GM08714 (cell line): ENCODE measurements at regions not wholly inside any gene's neighbourhood (a gene's known extent, or its start where the extent isn't known, plus 50 kb on each side); places are given as distances from the start of the nearest gene placed in this dataset.

ENCODE experiments used
- H3K4me3 ChIP-seq: fragments of 200-500 bp; sonication (Bioruptor generic); 2 replicates; pipeline ENCODE4 v1.5.1; 2014; ENCODE audit warnings: mild to moderate bottlenecking, low read length, inconsistent platforms
- ZNF274 ChIP-seq: IDR thresholded peaks from 2 replicates; pipeline ENCODE4 v1.6.1; 2012; ENCODE audit warnings: mild to moderate bottlenecking, low read depth, low read length

DNA sequence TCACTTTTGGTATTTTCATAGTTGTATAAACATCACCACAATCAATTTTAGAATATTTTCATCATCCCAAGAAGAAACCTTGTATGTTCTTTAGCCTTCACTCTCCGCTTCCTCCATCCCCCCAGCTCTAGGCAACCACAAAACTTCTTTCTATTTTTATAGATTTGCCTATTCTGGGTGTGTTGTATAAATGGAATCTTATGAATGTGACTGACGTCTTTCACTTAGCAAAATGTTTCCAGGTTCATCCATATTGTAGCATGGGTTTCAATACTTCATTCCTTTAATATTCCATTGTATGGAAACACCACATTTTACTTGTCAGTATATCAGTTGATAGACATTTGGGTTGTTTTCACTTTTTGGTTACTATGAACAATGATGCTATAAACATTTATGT lies 335.8 kb upstream of the GOLIM4 start:
- no peak overlapping the region for H3K4me3 ChIP-seq
- no peak for TF ChIP-seq ZNF274

DNA sequence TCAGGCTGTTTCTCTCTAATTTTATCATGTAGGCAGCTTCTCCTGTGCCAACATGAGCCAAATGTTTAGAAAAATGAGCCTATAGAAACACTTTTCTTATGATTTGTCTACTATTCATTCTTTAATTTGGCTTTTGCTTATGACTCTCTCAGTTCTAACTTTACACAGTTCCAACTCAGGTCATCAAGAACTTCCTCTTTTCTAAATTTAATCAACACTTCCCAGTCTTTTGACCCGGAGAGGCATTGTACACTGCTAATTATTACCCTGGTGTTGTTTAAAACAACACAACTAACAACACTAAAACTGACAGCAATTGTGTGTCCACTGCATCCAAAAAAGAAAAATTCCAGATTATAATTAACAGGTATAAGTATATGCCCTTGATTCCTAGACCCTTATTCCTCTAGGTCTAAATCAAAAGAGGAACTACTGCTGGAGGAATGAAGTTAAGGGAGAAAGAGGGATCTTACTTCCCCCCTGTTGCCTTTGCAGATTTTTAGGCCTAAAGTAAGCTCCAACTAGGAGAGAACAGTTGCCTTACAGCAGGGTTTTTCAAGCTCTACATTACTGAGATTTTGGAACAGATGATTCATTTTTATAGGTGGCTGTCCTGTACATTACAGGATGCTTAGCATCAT lies 332.2 kb upstream of the GOLIM4 start:
- TF ChIP-seq ZNF274: no peak
- no peak overlapping the region for H3K4me3 ChIP-seq

DNA sequence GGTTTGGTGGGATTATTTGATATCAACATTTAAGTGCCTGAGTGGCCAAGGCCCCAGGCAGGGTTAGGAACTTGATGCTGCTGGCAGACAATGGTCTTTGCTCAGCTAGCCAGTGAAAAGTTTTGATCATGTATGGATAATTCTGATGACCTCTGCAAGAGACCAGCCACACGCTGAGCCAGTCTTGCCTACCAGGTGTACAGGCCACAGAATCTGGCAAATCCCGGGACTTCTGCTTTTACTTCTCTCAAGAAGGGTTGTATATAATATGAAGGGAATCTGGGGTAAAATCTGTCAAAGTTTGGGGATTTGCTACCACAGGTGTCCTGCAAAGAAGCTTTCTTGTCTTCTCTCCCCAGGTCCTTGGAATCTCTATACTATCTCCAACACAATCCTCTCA lies 331.4 kb upstream of the GOLIM4 start:
- TF ChIP-seq ZNF274: no peak
- no peak overlapping the region for H3K4me3 ChIP-seq

DNA sequence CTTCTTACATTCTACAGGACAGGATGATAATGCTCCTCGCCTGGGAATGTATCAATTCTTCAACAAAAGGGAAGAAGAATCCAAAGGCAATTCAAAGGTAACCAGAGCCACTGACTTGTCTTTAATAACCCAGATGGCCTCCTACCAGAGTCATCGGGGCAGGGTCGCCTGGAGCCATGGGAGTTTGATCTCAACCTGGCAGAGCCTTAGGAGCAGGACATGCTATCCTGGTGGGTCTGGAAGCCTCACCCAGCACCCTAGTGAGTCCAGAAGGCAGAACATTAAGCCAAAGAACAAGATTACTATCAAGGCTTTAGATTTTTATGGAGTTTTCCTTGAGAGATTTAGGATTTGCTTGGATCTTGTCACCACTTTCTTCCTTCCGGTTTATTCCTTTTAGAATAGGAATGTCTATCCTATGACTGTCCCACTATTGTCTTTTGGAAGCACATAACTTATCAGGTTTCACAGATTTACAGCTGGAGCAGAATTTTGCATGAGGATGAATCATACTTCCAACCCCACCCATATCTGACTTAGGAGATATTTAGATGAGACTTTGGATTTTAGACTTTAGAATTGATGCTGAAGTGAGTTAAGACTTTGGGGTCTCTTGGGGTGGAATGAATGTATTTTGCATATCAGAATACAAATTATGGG lies 330.3 kb upstream of the GOLIM4 start:
- TF ChIP-seq ZNF274: no peak
- H3K4me3 ChIP-seq: no peak overlapping the region

DNA sequence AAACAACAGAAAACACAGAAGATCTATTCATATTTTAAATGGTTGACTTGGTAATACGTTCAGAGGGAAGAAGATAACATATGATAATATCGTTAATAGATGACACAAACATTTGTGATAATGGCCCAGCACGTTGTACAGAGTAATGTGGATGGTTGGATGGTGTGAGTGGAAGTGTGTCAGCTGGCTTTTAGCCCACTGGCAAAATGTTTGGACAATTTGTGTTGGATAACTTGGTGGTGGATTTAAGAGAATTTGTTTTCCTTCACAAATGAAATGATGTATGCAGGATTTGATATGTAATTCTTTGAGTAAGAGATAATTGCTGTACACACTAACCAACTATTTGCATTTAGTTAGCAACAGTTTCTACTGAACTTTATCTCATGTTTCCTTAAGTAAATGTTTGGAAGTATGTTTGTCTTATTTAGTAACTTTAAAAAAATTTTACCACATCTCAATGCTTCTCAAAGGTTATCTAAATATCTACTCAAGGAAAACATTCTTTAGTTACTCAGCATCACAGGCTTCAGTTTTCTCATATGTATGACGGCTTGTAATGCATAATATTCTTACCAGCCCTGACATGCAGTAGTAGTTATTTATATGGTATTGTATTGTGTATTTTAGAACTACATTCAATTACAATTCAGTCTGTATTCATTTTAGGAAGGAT lies 328.5 kb upstream of the GOLIM4 start:
- no peak overlapping the region for H3K4me3 ChIP-seq
- no peak for TF ChIP-seq ZNF274

DNA sequence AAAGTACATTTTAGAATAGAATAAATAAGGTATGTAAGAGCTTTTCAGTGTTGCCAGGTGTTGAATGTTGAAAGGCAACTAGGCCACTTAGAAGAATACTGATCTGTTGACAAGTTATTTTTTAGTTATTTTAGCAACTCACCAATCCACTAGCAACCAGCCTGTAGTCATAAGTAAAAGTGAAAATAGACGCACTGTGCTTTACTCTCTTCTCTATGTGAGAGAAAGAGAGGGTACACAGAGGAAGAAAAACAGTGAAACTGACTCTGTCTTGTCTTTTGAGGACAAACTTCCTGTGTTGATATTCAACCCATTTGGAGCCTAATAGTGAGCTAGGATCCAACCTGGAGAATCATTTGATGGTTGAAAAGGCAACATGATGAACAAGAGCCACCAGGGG lies 327.1 kb upstream of the GOLIM4 start:
- no peak overlapping the region for H3K4me3 ChIP-seq
- TF ChIP-seq ZNF274: no peak

DNA sequence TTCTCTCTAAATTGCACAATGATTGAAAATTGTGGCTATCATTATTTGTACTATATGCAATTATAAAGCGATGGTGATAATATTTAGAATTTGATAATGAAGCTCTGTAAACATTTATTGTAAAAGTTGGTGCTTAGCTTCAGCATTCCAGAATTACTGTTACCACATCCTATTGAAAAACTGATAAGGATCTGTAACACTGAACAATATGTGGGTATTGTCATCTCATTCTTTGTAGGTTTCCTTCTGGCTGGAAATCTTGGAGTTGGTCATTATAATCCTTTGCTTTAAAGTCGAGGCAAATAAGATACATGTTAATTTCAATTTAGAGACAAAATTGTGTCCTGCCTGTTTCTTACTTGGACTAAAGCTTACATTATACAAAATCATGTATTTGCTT lies 323.4 kb upstream of the GOLIM4 start:
- no peak for TF ChIP-seq ZNF274
- H3K4me3 ChIP-seq: no peak overlapping the region

DNA sequence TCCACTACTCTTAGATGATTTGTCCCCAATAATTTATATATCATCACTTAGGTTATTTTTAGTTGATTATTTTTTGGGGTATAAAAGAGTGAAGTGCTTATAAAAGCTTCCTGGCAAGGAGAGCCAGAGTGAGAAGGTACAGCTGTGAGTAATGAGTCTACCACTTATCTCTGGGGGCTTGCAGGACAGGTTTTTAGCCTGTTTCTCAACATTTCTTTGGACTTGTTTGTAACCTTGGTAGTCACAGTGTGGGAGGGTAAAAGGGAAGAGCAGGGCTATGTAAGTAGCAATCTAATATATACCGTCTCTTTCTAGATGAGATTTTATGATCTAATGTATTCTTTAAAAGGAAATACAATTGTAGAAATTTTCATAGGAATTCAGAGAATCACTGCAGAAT lies 321.3 kb upstream of the GOLIM4 start:
- no peak for TF ChIP-seq ZNF274
- H3K4me3 ChIP-seq: no peak overlapping the region

DNA sequence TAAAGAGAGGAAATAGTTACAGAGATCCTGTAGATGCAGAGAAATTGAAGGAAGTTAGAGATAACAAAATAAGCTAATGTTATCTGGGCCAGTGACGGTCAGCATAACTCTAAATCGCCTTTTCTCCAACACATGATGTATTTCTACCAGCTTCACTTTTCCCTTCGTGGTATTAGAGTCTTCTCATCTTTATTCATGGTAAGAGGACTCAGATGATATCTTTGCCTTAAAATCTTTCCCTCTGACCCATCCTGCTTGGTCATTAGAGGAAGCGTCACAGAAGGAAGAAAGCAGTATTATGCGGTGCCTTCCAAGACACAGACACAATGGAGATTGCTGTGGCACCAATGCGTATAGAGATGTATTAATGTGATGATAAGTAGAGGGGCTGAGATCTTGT lies 320.7 kb upstream of the GOLIM4 start:
- TF ChIP-seq ZNF274: no peak
- no peak overlapping the region for H3K4me3 ChIP-seq

DNA sequence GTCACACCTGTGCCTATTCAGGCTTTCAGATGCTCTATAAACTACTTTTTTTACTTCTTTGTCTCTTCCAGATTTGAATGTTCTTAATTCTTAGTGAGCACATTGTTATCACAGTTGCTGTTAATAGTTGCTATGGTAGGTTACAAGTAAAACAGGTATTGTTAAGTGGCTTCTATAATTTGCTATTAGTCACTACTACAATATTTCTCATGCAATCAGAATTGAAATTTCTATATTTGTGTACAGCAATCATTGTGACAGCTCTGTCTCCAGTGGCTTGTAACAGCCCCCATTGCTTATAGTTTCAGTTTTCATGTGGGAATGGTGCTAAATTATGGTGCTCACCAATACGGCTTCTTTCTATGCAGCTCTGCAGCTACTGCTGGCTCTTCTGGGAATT lies 318.4 kb upstream of the GOLIM4 start:
- TF ChIP-seq ZNF274: no peak
- H3K4me3 ChIP-seq: no peak overlapping the region

DNA sequence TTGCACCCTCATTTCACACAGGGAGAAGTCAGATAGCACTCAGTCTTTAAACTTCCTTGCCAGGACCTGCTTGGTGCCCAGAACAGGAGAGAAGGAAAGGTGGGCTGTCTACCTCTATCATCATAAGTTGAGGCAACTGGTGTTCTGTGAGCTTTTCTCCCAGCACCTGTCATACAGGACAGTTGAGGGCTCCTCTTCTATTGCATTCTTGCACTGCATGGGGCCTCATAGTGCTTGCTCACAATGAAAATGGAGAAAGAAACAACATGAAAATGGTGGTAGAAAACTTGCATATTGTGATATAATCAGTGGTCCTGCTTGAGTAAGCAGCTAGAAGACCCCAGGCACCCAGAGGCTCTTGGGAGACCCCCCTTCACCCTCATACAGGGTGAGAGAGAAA lies 311.7 kb upstream of the GOLIM4 start:
- no peak overlapping the region for H3K4me3 ChIP-seq
- no peak for TF ChIP-seq ZNF274

DNA sequence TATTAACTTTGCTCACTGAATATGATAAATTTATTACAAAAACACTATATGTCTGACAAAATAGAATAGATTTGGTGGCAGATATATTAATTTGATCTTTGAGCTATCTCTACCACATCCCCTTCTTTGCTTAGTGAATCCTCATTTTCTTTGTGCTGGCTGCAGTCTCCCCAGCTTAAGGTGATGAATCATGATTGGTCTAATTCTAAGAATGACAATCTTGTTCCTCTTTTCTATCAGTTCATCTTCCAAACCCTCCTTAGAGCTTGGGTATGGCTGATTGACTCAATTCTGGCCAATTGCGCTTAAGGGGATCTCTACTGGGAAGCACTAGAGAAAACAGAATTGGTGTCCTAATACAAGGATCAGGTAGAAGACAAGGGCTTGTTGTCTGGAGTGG lies 309.6 kb upstream of the GOLIM4 start:
- no peak for TF ChIP-seq ZNF274
- no peak overlapping the region for H3K4me3 ChIP-seq

DNA sequence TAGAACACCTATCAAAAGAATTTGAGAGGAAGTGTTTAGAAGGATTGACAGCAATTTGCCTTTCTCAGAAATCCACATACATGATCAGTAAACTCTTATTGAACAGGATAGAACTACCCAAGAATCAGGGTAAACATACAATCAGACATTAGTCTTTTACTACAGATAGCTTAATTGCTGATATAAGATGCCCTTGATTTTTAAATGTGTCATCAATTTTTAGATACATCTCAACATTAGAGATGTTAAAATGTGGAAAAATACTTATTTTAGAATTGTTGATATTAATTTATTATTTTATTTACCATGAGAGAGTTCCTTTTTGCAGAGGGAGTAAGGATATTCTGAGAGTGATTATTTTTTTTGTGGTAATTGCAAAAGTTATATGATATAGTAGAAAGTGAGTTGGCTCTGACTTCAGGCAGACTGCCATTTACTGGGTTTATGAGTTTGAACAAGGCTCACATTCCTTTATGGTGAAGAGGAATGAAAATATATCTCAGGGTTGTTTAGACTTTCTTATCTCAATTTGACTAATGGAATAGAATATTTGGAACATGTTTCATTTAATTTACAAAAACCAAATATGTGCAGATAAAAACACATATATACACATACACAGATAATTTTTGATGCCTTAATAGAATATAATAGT lies 302.8 kb upstream of the GOLIM4 start:
- TF ChIP-seq ZNF274: no peak
- no peak overlapping the region for H3K4me3 ChIP-seq

DNA sequence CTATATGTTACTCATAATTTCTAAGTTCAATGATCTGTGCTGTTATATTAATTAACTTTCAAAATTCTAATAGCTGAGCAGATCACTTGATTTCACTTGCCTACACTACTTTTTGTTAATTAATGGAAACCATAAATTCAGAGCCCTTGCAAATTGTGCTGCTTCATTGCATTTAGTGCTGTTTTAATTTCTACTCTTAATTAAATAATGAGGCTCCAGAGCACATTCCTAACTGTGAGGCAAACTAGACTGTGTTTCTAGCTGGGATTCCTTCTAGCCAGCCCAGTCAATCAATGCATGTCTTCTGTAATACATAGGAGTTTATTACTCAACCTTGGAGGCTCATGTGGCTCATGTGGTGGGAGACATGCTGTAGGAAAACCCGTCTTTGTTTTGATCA lies 301.1 kb upstream of the GOLIM4 start:
- no peak overlapping the region for H3K4me3 ChIP-seq
- TF ChIP-seq ZNF274: no peak

DNA sequence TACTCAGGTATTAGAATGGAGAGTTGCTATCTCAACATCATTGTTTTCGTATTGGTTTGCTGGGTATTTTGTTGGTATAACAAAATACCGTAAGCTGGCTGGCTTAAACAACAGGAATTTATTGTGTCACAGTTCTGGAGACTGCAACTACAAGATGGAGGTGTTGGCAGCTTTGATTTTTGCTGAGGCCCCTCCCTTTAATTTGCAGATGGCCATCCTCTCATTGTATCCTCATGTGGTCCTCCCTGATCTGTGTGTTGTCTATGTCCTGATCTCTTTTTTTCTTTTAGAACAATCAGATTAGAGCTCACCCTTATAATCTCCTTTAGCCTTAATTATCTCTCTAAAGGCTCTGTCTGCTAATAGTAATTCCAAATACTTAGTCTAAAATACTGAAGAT lies 299.8 kb upstream of the GOLIM4 start:
- TF ChIP-seq ZNF274: no peak
- H3K4me3 ChIP-seq: no peak overlapping the region
